ENCODE measurements at regions not wholly inside any gene's neighbourhood (a gene's known extent, or its start where the extent isn't known, plus 50 kb on each side); places are given as distances from the start of the nearest gene placed in this dataset.

DNA sequence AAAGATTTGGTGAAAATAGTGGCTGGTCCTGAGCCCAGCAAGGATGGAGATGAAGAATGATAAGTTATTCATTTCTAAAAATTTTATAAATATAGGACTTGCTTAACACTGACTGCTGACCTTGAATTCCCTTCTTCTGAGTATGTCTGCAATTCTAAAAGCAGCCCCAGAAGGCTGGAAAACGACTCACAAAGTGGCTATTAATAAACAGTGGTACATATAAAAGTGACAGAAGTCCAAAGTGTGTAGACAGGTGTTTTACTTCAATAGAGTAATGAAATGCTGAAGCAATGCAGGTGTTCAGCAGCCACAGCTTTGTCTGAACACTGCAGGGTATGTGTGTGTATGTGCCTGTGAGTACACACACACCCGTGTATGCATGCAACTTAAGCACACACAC, 219.0 kb upstream of the NRIP1 start:
- TF ChIP-seq, protein P1, sequence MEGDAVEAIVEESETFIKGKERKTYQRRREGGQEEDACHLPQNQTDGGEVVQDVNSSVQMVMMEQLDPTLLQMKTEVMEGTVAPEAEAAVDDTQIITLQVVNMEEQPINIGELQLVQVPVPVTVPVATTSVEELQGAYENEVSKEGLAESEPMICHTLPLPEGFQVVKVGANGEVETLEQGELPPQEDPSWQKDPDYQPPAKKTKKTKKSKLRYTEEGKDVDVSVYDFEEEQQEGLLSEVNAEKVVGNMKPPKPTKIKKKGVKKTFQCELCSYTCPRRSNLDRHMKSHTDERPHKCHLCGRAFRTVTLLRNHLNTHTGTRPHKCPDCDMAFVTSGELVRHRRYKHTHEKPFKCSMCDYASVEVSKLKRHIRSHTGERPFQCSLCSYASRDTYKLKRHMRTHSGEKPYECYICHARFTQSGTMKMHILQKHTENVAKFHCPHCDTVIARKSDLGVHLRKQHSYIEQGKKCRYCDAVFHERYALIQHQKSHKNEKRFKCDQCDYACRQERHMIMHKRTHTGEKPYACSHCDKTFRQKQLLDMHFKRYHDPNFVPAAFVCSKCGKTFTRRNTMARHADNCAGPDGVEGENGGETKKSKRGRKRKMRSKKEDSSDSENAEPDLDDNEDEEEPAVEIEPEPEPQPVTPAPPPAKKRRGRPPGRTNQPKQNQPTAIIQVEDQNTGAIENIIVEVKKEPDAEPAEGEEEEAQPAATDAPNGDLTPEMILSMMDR (IDR thresholded peaks at IDR 0.05): no peak
- no peak for TF ChIP-seq POLR2AphosphoS5 (IDR thresholded peaks at IDR 0.05)

All from esophagus muscularis mucosa (tissue), 3 donors.